Sigmoid colon (tissue), 4 donors: ENCODE measurements at regions not wholly inside any gene's neighbourhood (a gene's known extent, or its start where the extent isn't known, plus 50 kb on each side); places are given as distances from the start of the nearest gene placed in this dataset.

ENCODE experiments used
- CTCF ChIP-seq, 4 experiments: fragments of 450-650 bp in 3 of 4; fragments of 200-600 bp in 1 of 4; IDR thresholded peaks; one replicate each; pipeline ENCODE4 v1.5.1; 2016 to 2019; ENCODE audit warnings: antibody characterized with exemption in 4 of 4, mild to moderate bottlenecking in 3 of 4, moderate library complexity in 2 of 4
- EP300 ChIP-seq, 4 donors: sonication (generic); formaldehyde crosslinking; IDR thresholded peaks; one replicate each; pipeline ENCODE4 v1.6.1; 2017; ENCODE audit warnings: antibody characterized with exemption in 4 of 4
- POLR2A ChIP-seq, 2 donors: fragments of 450-650 bp; IDR thresholded peaks; one replicate each; pipeline ENCODE4 v1.6.1; 2016; ENCODE audit warnings: antibody characterized with exemption in 2 of 2, mild to moderate bottlenecking in 2 of 2, moderate library complexity in 2 of 2
- POLR2AphosphoS5 ChIP-seq, 4 donors: sonication (generic); formaldehyde crosslinking; IDR thresholded peaks; one replicate each; pipeline ENCODE4 v1.6.1; 2017; ENCODE audit warnings: antibody characterized with exemption in 4 of 4

- no peak for TF ChIP-seq CTCF (IDR thresholded peaks at IDR 0.05)
- no peak for TF ChIP-seq POLR2A (IDR thresholded peaks at IDR 0.05)
- TF ChIP-seq EP300 (IDR thresholded peaks at IDR 0.05): no peak
- no peak for TF ChIP-seq POLR2AphosphoS5 (IDR thresholded peaks at IDR 0.05)
Measured at GRCh38 chr3:194080913-194081800, 54.8 kb upstream of the HES1 start.
